ENCODE measurements at regions not wholly inside any gene's neighbourhood (a gene's known extent, or its start where the extent isn't known, plus 50 kb on each side); places are given as distances from the start of the nearest gene placed in this dataset.

DNA sequence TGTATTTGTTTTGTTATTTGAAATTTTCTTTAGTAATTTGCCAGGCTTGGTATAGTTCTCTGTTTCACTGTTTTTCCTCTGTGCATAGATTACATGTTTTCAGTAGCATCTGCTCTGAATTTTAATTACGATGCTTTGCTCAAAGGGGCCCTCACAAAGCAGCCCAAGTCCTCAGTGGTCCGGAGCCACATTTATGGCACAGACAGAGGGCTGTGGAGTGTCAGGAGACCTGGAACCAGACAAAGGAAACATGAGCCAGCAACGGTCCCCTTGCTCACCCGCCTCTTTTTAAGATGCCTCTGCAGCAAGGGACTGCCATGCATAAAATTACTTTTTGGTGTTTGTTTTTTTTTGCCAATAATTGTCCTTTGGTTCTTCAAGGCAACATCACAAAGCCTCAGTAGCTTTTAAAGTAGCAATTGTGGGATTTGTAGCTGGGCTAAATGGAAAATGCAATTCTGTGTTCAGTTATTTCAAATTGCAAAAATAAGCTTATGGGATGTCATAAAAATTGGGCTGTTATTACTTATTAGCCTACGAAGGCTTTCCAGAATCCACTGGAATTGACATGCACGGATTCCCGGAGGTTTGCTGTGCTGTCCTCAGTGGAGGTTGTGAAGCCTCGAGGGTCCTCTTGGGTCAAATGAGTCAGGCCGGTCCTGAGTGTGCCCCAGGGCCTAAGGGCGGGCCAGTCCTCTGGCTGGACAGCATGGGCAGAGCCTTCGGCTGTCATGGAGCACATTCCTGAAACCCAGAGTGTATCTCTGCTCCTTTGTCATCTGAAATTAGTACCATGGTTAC lies 422.8 kb downstream of the GLRX3 start:
- no peak for DNase-seq (ENCODE audit: low read depth in 3 of 3)

DNA sequence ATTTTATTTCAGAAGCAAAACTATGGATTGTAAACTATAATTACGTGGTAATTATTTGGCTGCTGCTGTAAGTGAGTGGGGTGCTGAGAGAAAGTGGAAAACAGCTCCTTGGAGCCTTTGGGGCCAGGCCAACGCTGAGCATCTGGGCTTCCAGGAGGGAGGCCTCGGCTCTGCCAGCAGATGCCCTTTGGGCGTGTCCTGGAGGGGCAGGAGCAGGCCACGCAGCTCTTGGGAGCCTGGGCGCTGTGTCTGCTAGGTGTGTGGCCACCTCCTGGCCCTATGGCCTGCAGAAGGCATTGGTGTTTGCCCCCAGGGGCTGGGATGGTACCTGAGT lies 423.3 kb downstream of the GLRX3 start:
- no peak for DNase-seq (ENCODE audit: low read depth in 3 of 3)

DNA sequence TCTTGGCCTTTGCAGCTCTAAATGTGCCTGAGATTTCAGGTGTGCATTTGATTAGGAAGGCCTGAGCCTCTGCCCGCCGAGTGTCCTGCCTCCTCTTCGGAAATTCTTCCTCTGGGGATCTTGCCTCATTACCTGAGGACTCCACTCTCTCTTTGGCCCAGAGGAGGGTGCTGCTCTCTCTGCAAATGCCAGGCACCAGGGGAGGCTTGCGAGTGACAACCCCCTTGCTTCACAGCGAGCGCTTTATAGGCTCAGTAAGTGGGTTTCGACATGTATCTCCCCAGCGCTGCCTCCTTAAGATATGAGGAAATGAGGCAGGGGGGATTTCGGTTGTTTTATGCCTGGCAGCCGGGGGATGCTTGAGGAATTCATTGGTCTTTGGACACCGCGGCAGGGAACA lies 423.9 kb downstream of the GLRX3 start:
- DNase-seq (ENCODE audit: low read depth in 3 of 3) = no peak

DNA sequence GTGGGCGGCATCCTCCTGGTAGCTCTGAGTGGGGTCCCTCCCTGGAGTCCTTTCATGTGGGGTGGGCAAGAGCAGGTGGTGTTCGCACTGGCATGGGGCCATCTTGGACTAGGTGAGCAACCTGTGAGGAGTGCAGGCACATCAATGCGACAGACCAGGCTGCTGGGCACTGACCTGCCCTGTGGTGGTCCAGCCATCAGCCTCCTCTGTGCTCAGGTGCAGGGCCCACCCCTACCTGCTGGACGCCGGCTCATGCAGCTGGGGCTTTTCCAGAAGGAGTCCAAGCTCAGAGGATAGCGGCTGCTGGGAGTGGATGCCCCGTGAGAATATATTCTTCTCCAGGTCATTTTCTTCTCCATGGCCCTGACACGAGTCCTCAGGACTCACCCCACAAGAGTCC lies 424.4 kb downstream of the GLRX3 start:
- no peak for DNase-seq (ENCODE audit: low read depth in 3 of 3)

- no peak for DNase-seq (ENCODE audit: low read depth in 3 of 3)
Observed at GRCh38 chr10:130561681-130562080, 425.5 kb downstream of the GLRX3 start.

DNA sequence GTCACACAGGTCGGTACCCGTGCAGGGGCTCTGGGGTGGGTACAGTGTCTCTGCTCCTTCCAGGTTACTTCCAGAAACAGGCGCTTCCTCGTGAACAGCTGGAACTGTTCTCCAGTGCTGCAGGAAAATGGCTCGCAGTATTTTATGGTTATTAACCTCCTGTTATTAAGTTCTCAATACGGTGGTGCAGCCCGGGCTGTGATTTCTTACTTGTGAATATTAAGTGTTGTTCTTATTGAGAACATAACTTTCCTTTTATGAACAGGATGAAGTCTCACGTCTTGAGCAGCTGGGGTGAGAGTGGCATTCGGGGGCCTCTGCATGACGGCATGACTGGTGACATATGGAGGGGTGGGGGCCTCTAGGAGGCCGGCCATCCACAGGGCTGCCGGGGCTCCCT lies 430.8 kb downstream of the GLRX3 start:
- no peak for DNase-seq (ENCODE audit: low read depth in 3 of 3)

GRCh38 chr10:130567436-130567835 lies 431.2 kb downstream of the GLRX3 start:
- no peak for DNase-seq (ENCODE audit: low read depth in 3 of 3)

GRCh38 chr10:130568246-130568645 lies 432.1 kb downstream of the GLRX3 start:
- no peak for DNase-seq (ENCODE audit: low read depth in 3 of 3)

GRCh38 chr10:130570074-130570473 lies 433.9 kb downstream of the GLRX3 start:
- no peak for DNase-seq (ENCODE audit: low read depth in 3 of 3)

GRCh38 chr10:130571674-130572073 lies 435.5 kb downstream of the GLRX3 start:
- DNase-seq (ENCODE audit: low read depth in 3 of 3) = no peak

- no peak for DNase-seq (ENCODE audit: low read depth in 3 of 3)
Observed at GRCh38 chr10:130573446-130573845, 437.3 kb downstream of the GLRX3 start.

DNA sequence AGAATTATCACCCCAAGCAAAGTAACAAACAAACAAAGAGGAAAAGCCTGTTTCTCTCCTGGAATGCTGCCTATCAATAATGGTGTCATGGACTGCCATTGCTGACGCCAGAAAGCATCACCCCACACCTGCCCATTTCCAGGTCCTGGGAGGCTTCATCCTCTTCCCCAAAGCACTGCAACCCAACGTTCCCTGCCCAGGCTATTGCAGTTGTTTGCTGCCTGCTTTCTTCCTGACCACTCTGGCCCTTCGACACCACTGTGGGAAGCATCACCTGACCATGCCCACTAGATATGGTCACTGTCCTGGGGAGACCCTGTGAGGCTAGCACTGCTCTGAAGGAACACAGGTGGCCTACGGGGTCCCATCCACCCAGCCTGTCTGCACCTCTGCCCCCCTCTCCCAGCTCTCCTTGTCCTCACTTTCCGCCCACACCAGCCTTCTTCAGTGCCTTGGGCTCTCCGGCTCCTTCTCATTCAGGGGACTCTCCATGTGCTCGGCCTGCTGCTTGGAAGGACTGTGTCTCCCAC lies 439.6 kb downstream of the GLRX3 start:
- DNase-seq (ENCODE audit: low read depth in 3 of 3) = no peak

GRCh38 chr10:130576427-130576826 lies 440.2 kb downstream of the GLRX3 start:
- DNase-seq (ENCODE audit: low read depth in 3 of 3) = no peak

DNA sequence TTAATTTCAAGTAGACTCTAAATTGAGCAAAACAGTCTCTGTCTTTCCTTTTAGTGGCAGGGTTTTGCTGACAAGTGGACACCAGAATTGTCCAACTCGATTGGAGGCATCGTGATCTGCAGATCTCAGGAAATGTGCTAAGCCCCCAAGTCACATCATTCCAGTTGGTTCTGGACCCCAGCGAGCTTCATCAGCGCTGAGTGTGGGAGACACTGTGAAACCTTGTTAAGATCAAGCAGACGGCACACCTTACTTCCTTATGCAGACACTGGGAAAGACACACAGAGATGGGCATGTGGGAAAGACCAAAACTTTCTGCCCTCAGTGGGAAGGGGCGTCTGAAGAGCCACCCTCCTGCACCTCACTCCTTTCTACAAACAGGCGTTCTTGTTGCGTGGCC lies 440.8 kb downstream of the GLRX3 start:
- no peak for DNase-seq (ENCODE audit: low read depth in 3 of 3)

GRCh38 chr10:130578532-130579289 lies 442.5 kb downstream of the GLRX3 start:
- DNase-seq (ENCODE audit: low read depth in 3 of 3) = no peak

DNA sequence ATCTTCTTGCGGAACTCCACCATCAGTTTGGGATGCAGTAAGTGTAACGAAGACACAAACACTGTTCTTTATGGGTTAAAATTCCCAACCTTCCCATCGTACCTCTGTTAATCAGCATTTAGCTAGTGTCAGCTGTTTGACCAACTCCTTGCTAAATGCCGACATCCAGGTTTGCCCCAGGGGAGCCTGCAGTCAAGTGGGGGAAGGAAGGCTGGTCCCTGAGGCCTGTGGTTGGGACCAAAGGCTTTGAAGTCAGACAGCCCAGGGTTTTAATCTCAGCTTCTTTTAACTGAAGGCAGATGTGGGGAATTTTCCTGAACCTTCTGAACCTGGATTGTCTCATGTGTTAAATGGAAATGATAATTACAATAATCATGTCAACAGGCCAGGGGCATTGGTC lies 443.7 kb downstream of the GLRX3 start:
- no peak for DNase-seq (ENCODE audit: low read depth in 3 of 3)

GRCh38 chr10:130580975-130581374 lies 444.8 kb downstream of the GLRX3 start:
- DNase-seq (ENCODE audit: low read depth in 3 of 3) = no peak

- DNase-seq (ENCODE audit: low read depth in 3 of 3) = no peak
Observed at GRCh38 chr10:130587718-130588117, 451.5 kb downstream of the GLRX3 start.

DNA sequence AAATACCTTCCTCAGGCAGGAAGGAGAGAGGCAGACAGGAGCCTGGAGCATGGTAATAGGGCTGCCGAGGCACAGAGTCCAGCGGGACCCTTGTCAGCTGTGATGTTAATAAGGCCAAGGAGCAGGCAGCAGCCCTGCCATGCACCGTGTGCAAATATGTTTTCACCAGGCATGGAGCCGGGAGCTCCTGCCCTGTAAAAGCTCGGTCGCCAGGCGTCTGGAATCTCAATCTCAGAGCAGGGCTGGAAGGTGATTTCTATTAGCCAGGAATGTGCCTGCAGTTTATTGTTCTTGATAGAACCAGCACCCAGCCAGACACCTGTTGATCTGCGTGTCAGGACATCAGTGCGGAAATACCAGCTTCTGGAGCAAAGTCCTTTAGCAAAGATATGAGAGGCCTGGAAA lies 469.8 kb downstream of the GLRX3 start:
- DNase-seq (ENCODE audit: low read depth in 3 of 3) = no peak

- no peak for DNase-seq (ENCODE audit: low read depth in 3 of 3)
Observed at GRCh38 chr10:130607366-130607765, 471.2 kb downstream of the GLRX3 start.

- no peak for DNase-seq (ENCODE audit: low read depth in 3 of 3)
Observed at GRCh38 chr10:130611239-130611638, 475.0 kb downstream of the GLRX3 start.

DNA sequence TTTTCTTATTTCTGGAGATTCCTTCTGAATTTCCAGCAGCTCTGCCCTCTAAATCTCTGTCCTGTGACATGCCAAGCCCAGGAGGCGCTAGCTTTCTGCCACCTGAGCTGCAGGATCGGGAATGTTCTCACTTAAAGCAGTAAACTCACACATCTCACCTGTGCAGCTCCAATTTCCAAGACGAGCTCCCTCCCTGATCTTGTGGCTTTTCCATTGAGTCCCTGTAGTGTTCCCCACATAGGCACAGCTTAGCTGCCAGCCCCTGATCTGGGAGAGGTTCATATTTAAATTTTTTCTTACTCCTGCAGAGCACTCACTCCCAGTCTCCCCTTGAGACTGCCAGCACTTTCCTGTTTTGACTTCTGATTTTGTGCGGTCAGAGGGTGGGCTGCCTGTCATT lies 479.3 kb downstream of the GLRX3 start:
- no peak for DNase-seq (ENCODE audit: low read depth in 3 of 3)

- no peak for DNase-seq (ENCODE audit: low read depth in 3 of 3)
Observed at GRCh38 chr10:130617985-130618384, 481.8 kb downstream of the GLRX3 start.

All from stimulated activated CD4-positive, alpha-beta T cell treated with anti-CD3 and anti-CD28 coated beads, TNF-alpha, amount 100 ng/mL, for 4 hours (primary cell).